Transverse colon (tissue), 4 donors: ENCODE measurements at regions not wholly inside any gene's neighbourhood (a gene's known extent, or its start where the extent isn't known, plus 50 kb on each side); places are given as distances from the start of the nearest gene placed in this dataset.

ENCODE experiments used
- CTCF ChIP-seq, 5 experiments: fragments of 200-600 bp in 3 of 5; fragments of 450-650 bp in 2 of 5; sonication (generic) in 3 of 5; IDR thresholded peaks; 1 replicate in 2 of 5; 2 replicates in 3 of 5; pipeline ENCODE4 v1.5.1; 2016 to 2017; ENCODE audit warnings: antibody characterized with exemption in 5 of 5, inconsistent platforms in 3 of 5, mild to moderate bottlenecking in 2 of 5, moderate library complexity in 1 of 5
- EP300 ChIP-seq: sonication (generic); formaldehyde crosslinking; IDR thresholded peaks from one replicate; pipeline ENCODE4 v1.6.1; 2017; ENCODE audit warnings: antibody characterized with exemption, low read depth
- POLR2A ChIP-seq: fragments of 450-650 bp; IDR thresholded peaks from one replicate; pipeline ENCODE4 v1.6.1; 2016; ENCODE audit warnings: antibody characterized with exemption, mild to moderate bottlenecking, moderate library complexity
- POLR2AphosphoS5 ChIP-seq, 3 donors: sonication (generic); formaldehyde crosslinking; IDR thresholded peaks; one replicate each; pipeline ENCODE4 v1.6.1; 2016; ENCODE audit warnings: antibody characterized with exemption in 3 of 3

DNA sequence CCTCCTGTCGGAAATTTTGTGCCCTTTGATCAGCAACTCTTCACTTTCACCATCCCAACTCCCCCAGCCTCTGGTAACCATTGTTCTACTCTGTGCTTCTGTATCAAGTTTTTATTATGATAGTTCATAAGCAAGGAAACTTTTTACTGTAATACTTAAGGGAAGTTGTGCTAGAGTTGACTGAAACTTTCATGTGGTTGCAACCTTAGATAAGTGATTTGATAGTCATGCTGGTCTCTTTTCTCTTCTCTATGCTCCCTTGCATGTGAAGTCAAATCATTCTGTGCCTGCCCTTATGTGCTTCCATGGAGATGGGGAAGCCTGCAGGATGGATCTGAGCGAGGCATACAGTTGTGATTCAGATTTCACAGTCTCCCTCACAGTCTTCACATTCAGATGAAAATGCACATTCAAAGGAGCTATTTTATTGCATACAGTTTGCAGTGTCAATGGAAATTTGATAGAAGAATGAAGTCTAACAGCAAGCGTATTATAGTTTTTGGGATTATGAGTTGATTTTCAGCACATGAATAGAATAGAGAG lies 1428.3 kb upstream of the TENM3 start:
- TF ChIP-seq CTCF (IDR thresholded peaks at IDR 0.05) = no peak
- no peak for TF ChIP-seq EP300
- no peak for TF ChIP-seq POLR2AphosphoS5 (IDR thresholded peaks at IDR 0.05)
- TF ChIP-seq POLR2A = no peak
